Stimulated activated memory B cell treated with anti-CD40 and anti-IgM and Interleukin-4, amounts not matched to agents 10 μg/mL and 1 μg/mL and 100 μg/mL, for 72 hours (primary cell): ENCODE measurements at regions not wholly inside any gene's neighbourhood (a gene's known extent, or its start where the extent isn't known, plus 50 kb on each side); places are given as distances from the start of the nearest gene placed in this dataset.
"Not testable (repeated sequence)": the region's sequence is repeated elsewhere in the genome, so short reads cannot be mapped to it uniquely, and the experiment has no call there.

Source experiments
- ATAC-seq: fragments of 150-1000 bp; cut with Tn5 transposase; 2 replicates; pipeline ENCODE4 v1.10.0; 2021
- H3K27ac Mint-ChIP-seq: one replicate; pipeline ENCODE4 v1.8.0; 2022; ENCODE audit warnings: mild to moderate bottlenecking, mixed read lengths
- H3K27me3 Mint-ChIP-seq: one replicate; pipeline ENCODE4 v1.8.0; 2022; ENCODE audit warnings: mixed read lengths
- H3K36me3 Mint-ChIP-seq: one replicate; pipeline ENCODE4 v1.8.0; 2022; ENCODE audit warnings: mixed read lengths
- H3K4me1 Mint-ChIP-seq: one replicate; pipeline ENCODE4 v1.8.0; 2022; ENCODE audit warnings: mixed read lengths
- H3K4me3 Mint-ChIP-seq: one replicate; pipeline ENCODE4 v1.8.0; 2022; ENCODE audit warnings: mild to moderate bottlenecking, moderate library complexity, mixed read lengths
- H3K9me3 Mint-ChIP-seq: one replicate; pipeline ENCODE4 v1.8.0; 2022; ENCODE audit warnings: mixed read lengths

- H3K4me1 Mint-ChIP-seq, result no peaks in the 10 kb centered on the region
- no peaks in the 10 kb centered on the region for H3K27me3 Mint-ChIP-seq
- no peaks in the 10 kb centered on the region for H3K36me3 Mint-ChIP-seq
- H3K27ac Mint-ChIP-seq, result no peak overlapping the region
- H3K4me3 Mint-ChIP-seq, result no peak overlapping the region
- peaks cover 4% of the 10 kb centered on the region for H3K9me3 Mint-ChIP-seq
- no peak for ATAC-seq
These were observed 348.8 kb upstream of the SETBP1 start for GRCh38 chr18:44331656-44332570.

- peaks cover 13% of the 10 kb centered on the region for H3K36me3 Mint-ChIP-seq
These were observed 338.9 kb upstream of the SETBP1 start for GRCh38 chr18:44341759-44342158.

DNA sequence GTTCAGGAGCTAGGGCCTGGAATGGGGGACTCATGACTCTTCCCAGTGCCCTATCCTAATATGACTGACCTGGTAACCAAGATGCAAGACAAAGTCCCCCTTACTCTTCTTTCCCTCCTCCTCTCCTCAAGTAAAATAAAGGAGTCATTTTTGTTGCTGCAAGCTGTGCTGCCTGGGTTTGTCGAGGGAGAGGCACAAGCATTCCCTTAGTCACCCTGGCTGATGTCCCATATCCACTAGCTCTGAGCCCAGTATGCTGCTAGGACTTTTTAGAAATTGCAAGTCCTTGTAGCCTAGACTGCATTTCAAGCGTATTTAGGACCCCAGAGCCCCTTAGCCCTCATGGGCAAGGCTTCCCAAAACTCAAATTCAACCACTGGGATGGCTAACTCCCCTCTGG is 338.5 kb upstream of the SETBP1 start:
- Mint-ChIP-seq H3K4me3 (no peak overlapping the region), H3K27ac (no peak overlapping the region), H3K36me3 (peaks cover 13% of the 10 kb centered on the region), H3K27me3 (no peaks in the 10 kb centered on the region), H3K4me1 (no peaks in the 10 kb centered on the region), H3K9me3 (peaks cover 14% of the 10 kb centered on the region)
- ATAC-seq, result no peak

More at GRCh38 chr18:44341759-44342158, 338.9 kb upstream of the SETBP1 start:
- ATAC-seq, result no peak
- H3K4me3 Mint-ChIP-seq, result no peak overlapping the region
- no peak overlapping the region for H3K27ac Mint-ChIP-seq
- H3K27me3 Mint-ChIP-seq, result no peaks in the 10 kb centered on the region
- H3K9me3 Mint-ChIP-seq, result peaks cover 14% of the 10 kb centered on the region
- H3K4me1 Mint-ChIP-seq, result no peaks in the 10 kb centered on the region

DNA sequence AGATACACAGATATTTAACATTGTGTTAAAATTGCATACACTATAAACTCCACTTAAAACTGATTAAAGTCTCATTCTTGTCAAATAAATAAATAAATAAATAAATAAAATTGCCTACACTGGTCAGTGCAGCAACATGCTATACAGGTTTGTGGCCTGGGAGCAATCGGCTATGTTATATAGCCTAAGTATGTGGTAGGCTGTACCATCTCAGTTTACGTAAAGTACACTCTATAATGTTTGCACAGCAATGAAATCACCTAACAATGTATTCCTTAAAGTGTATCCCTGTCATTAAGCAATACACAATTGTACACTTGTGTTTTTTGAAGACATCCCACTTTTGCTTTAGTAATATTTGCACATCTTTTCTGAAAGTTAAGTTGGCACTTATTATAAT is 337.7 kb upstream of the SETBP1 start:
- Mint-ChIP-seq H3K4me3 (no peak overlapping the region), H3K36me3 (peaks cover 13% of the 10 kb centered on the region), H3K27me3 (no peaks in the 10 kb centered on the region), H3K4me1 (no peaks in the 10 kb centered on the region), H3K27ac (no peak overlapping the region), H3K9me3 (peaks cover 12% of the 10 kb centered on the region)
- no peak for ATAC-seq

GRCh38 chr18:44343570-44343969 is 337.1 kb upstream of the SETBP1 start:
- H3K9me3 Mint-ChIP-seq, result peaks cover 6% of the 10 kb centered on the region
- no peak overlapping the region for H3K4me3 Mint-ChIP-seq
- H3K27me3 Mint-ChIP-seq, result no peaks in the 10 kb centered on the region
- H3K4me1 Mint-ChIP-seq, result no peaks in the 10 kb centered on the region
- no peak overlapping the region for H3K27ac Mint-ChIP-seq
- H3K36me3 Mint-ChIP-seq, result peaks cover 7% of the 10 kb centered on the region
- ATAC-seq, result no peak

GRCh38 chr18:44356566-44357157 is 324.0 kb upstream of the SETBP1 start:
- no peak for ATAC-seq
- no peak overlapping the region for H3K27ac Mint-ChIP-seq

DNA sequence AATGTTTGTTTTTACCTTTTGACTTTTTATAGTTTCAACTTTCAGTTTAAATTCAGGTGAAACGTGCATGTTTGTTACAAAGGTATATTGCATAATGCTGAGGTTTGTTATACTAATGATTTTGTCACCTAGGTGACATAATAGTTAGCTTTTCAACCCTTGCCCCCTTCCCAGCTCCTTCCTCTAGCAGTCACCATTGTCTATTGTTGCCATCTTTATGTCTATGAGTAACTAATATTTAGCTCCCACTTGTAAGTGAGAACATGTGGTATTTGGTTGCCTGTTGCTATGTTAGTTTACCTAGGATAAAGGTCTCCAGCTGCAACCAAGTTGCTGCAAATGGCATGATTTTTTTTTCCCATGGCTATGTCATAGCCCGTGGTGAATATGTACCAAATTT is 322.3 kb upstream of the SETBP1 start:
- Mint-ChIP-seq H3K4me3 (no peak overlapping the region), H3K27me3 (no peaks in the 10 kb centered on the region), H3K4me1 (peaks cover 18% of the 10 kb centered on the region), H3K27ac (no peak overlapping the region), H3K36me3 (peaks cover 20% of the 10 kb centered on the region), H3K9me3 (peaks cover 9% of the 10 kb centered on the region)
- no peak for ATAC-seq

More at GRCh38 chr18:44356566-44357157, 324.0 kb upstream of the SETBP1 start:
- Mint-ChIP-seq H3K4me3 (no peak overlapping the region), H3K9me3 (peaks cover 9% of the 10 kb centered on the region), H3K27me3 (no peaks in the 10 kb centered on the region), H3K36me3 (peaks cover 20% of the 10 kb centered on the region), H3K4me1 (peaks cover 23% of the 10 kb centered on the region)

DNA sequence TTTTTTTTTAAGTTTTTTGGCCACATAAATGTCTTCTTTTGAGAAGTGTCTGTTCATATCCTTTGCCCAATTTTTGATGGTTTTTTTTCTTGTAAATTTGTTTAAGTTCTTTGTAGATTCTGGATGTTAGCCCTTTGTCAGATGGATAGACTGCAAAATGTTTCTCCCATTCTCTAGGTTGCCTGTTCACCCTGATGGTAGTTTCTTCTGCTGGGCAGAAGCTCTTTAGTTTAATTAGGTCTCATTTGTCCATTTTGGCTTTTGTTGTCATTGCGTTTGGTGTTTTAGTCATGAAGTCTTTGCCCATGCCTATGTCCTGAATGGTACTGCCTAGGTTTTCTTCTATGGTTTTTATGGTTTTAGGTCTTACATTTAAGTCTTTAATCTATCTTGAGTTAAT is 320.9 kb upstream of the SETBP1 start:
- not testable (repeated sequence) for H3K4me3 Mint-ChIP-seq, H3K9me3 Mint-ChIP-seq, H3K36me3 Mint-ChIP-seq, ATAC-seq, H3K27ac Mint-ChIP-seq, H3K4me1 Mint-ChIP-seq, H3K27me3 Mint-ChIP-seq

DNA sequence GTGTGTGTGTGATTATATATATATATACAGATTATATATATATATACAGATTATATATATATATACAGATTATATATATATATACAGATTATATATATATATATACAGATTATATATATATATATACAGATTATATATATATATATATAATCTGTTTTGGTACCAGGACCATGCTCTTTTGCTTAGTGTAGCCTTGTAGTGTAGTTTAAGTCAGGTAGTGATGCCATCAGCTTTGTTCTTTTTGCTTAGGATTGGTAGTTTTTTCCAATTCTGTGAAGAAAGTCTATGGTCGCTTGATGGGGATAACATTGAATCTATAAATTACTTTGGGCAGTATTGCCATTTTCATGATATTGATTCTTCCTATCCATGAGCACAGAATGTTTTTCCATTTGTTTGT is 318.5 kb upstream of the SETBP1 start:
- not testable (repeated sequence) for ATAC-seq, H3K4me1 Mint-ChIP-seq, H3K27ac Mint-ChIP-seq, H3K4me3 Mint-ChIP-seq, H3K9me3 Mint-ChIP-seq, H3K27me3 Mint-ChIP-seq, H3K36me3 Mint-ChIP-seq

DNA sequence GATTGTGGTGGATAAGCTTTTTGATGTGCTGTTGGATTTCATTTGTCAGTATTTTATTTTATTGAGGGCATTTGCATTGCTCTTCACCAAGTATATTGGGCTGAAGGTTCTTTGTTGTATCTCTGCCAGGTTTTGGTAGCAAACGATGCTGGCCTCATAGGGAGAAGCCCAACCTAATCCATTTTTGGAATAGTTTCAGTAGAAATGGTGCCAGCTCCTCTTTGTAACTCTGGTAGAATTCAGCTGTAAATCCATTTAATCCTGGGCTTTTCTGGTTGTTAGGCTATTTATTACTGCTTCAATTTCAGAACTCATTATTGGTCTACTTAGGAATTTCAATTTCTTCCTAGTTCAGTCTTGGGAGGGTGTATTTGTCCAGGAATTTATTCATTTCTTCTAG is 309.8 kb upstream of the SETBP1 start:
- no peak overlapping the region for H3K27ac Mint-ChIP-seq
- peaks cover 17% of the 10 kb centered on the region for H3K36me3 Mint-ChIP-seq
- H3K27me3 Mint-ChIP-seq, result peaks cover 36% of the 10 kb centered on the region
- H3K4me3 Mint-ChIP-seq, result no peak overlapping the region
- H3K4me1 Mint-ChIP-seq, result no peaks in the 10 kb centered on the region
- peaks cover 16% of the 10 kb centered on the region for H3K9me3 Mint-ChIP-seq
- ATAC-seq, result no peak

GRCh38 chr18:44374966-44375365 is 305.7 kb upstream of the SETBP1 start:
- Mint-ChIP-seq H3K27ac (no peak overlapping the region), H3K9me3 (peaks cover 19% of the 10 kb centered on the region), H3K4me3 (no peak overlapping the region), H3K4me1 (no peaks in the 10 kb centered on the region), H3K27me3 (peaks cover 56% of the 10 kb centered on the region), H3K36me3 (peaks cover 22% of the 10 kb centered on the region)
- ATAC-seq, result no peak

DNA sequence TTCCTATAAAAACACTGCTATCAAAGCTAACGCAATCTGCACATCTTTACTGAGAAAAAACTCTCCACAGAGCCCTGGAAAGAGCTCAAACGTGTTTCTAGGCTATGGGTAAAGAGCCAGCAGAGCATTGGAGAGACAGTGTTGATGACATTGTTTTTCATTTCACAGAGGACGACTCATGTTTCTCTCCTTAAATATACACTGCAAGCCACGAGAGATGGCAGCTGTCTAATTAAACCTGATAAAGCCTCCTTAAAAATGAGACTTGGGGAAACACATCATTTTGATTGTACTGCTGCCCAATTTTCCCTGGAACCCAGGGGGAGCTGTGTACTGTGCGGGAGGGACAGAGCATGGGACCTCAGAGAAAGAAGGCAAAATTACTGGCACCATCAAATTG is 294.3 kb upstream of the SETBP1 start:
- Mint-ChIP-seq H3K27ac (no peak overlapping the region), H3K27me3 (no peaks in the 10 kb centered on the region), H3K9me3 (no peaks in the 10 kb centered on the region), H3K4me1 (no peaks in the 10 kb centered on the region), H3K36me3 (no peaks in the 10 kb centered on the region), H3K4me3 (no peak overlapping the region)
- ATAC-seq, result no peak

- Mint-ChIP-seq H3K27me3 (no peaks in the 10 kb centered on the region), H3K4me3 (no peak overlapping the region), H3K27ac (no peak overlapping the region), H3K9me3 (no peaks in the 10 kb centered on the region), H3K4me1 (no peaks in the 10 kb centered on the region), H3K36me3 (no peaks in the 10 kb centered on the region)
- no peak for ATAC-seq
These were observed 292.4 kb upstream of the SETBP1 start for GRCh38 chr18:44388329-44388728.

- no peaks in the 10 kb centered on the region for H3K27me3 Mint-ChIP-seq
- no peak for ATAC-seq
- no peaks in the 10 kb centered on the region for H3K36me3 Mint-ChIP-seq
- H3K4me1 Mint-ChIP-seq, result no peaks in the 10 kb centered on the region
- no peak overlapping the region for H3K27ac Mint-ChIP-seq
- no peaks in the 10 kb centered on the region for H3K9me3 Mint-ChIP-seq
- no peak overlapping the region for H3K4me3 Mint-ChIP-seq
These were observed 287.8 kb upstream of the SETBP1 start for GRCh38 chr18:44392933-44393332.

- no peaks in the 10 kb centered on the region for H3K27me3 Mint-ChIP-seq
- H3K36me3 Mint-ChIP-seq, result no peaks in the 10 kb centered on the region
- no peak for ATAC-seq
- no peak overlapping the region for H3K4me3 Mint-ChIP-seq
- no peaks in the 10 kb centered on the region for H3K9me3 Mint-ChIP-seq
- H3K27ac Mint-ChIP-seq, result no peak overlapping the region
- no peaks in the 10 kb centered on the region for H3K4me1 Mint-ChIP-seq
These were observed 287.3 kb upstream of the SETBP1 start for GRCh38 chr18:44393406-44393805.

GRCh38 chr18:44396550-44396949 is 284.1 kb upstream of the SETBP1 start:
- no peaks in the 10 kb centered on the region for H3K4me1 Mint-ChIP-seq
- H3K4me3 Mint-ChIP-seq, result no peak overlapping the region
- no peaks in the 10 kb centered on the region for H3K9me3 Mint-ChIP-seq
- H3K27ac Mint-ChIP-seq, result no peak overlapping the region
- ATAC-seq, result no peak
- H3K36me3 Mint-ChIP-seq, result no peaks in the 10 kb centered on the region
- no peaks in the 10 kb centered on the region for H3K27me3 Mint-ChIP-seq
